Stimulated activated CD4-positive, alpha-beta T cell treated with anti-CD3 and anti-CD28 coated beads, Interleukin-12 subunit alpha, Interleukin-12 subunit beta, amount 100 ng/mL, for 24 hours (primary cell): ENCODE measurements at regions not wholly inside any gene's neighbourhood (a gene's known extent, or its start where the extent isn't known, plus 50 kb on each side); places are given as distances from the start of the nearest gene placed in this dataset.
A peak's percentile ranks its signal among the peaks of the same experiment; 100 is the strongest.

Source experiments
- DNase-seq, 2 experiments: peaks; one replicate each; pipeline ENCODE4 v3.0.0-alpha.2; 2020; ENCODE audit warnings: low read depth in 2 of 2

GRCh38 chr13:39968646-39969475 lies 313.4 kb downstream of the COG6 start:
- DNase-seq, result no peak

GRCh38 chr13:39970177-39970846 lies 314.9 kb downstream of the COG6 start:
- no peak for DNase-seq

GRCh38 chr13:39971526-39971925 lies 316.1 kb downstream of the COG6 start:
- DNase-seq, result no peak

- DNase-seq, result no peak
Measured at GRCh38 chr13:39976481-39976880, 321.0 kb downstream of the COG6 start.

GRCh38 chr13:39981056-39981455 lies 325.6 kb downstream of the COG6 start:
- no peak for DNase-seq

GRCh38 chr13:39982745-39983144 lies 327.3 kb downstream of the COG6 start:
- DNase-seq, result no peak

- DNase-seq, result no peak
Measured at GRCh38 chr13:39985071-39985470, 329.6 kb downstream of the COG6 start.

GRCh38 chr13:39988351-39988750 lies 332.9 kb downstream of the COG6 start:
- DNase-seq, result no peak

- DNase-seq, result peak in 1 of 2 experiments; percentile 7
Measured at GRCh38 chr13:39998166-39998565, 342.7 kb downstream of the COG6 start.

- no peak for DNase-seq
Measured at GRCh38 chr13:40002016-40002415, 346.6 kb downstream of the COG6 start.

GRCh38 chr13:40013554-40013953 lies 358.1 kb downstream of the COG6 start:
- no peak for DNase-seq

- no peak for DNase-seq
Measured at GRCh38 chr13:40016953-40017660, 361.6 kb downstream of the COG6 start.

GRCh38 chr13:40017662-40018262 lies 362.3 kb downstream of the COG6 start:
- no peak for DNase-seq

GRCh38 chr13:40023595-40024203 lies 368.2 kb downstream of the COG6 start:
- no peak for DNase-seq

- DNase-seq, result no peak
Measured at GRCh38 chr13:40024204-40024966, 368.9 kb downstream of the COG6 start.

GRCh38 chr13:40024967-40025714 lies 369.7 kb downstream of the COG6 start:
- no peak for DNase-seq

GRCh38 chr13:40026174-40026585 lies 370.7 kb downstream of the COG6 start:
- peak; percentile 34 to 53 for DNase-seq

GRCh38 chr13:40026741-40027140 lies 371.3 kb downstream of the COG6 start:
- peak; percentile 31 to 50 for DNase-seq

- DNase-seq, result no peak
Measured at GRCh38 chr13:40028446-40028845, 373.0 kb downstream of the COG6 start.

GRCh38 chr13:40031031-40031430 lies 375.6 kb downstream of the COG6 start:
- no peak for DNase-seq
